ENCODE measurements at regions not wholly inside any gene's neighbourhood (a gene's known extent, or its start where the extent isn't known, plus 50 kb on each side); places are given as distances from the start of the nearest gene placed in this dataset.

DNA sequence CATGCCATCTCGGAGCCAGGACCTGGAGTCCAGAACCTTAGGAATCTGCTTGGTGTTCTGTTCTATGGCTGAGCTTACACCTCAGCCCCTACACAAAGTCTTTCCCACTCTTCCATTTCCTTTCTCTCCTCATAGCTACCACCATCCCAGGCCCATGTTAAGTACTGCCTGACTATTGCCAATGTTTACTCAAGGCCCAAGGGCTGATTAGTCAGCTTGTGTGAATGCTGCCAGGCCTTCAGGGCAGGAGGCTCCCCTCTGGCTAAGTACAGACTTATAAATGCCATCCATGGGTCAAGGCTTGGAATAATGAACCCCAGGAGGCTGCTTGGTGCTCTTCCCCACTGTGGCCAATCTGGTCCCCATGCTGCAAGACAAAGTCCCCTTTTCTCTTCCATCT, 411.6 kb upstream of the MAGEB18 start:
- TF ChIP-seq CTCF (IDR thresholded peaks at IDR 0.05) (no peak), POLR2A (IDR thresholded peaks at IDR 0.05; ENCODE audit: low read depth) (no peak)

All from esophagus muscularis mucosa (tissue), 3 donors.